GM23338 (cell line): ENCODE measurements at regions not wholly inside any gene's neighbourhood (a gene's known extent, or its start where the extent isn't known, plus 50 kb on each side); places are given as distances from the start of the nearest gene placed in this dataset.

ENCODE experiments used
- CREB1 ChIP-seq: fragments of 250-450 bp; sonication (Bioruptor Pico); IDR thresholded peaks from 2 replicates; pipeline ENCODE4 v1.5.0; 2020; ENCODE audit warnings: low read depth, mild to moderate bottlenecking, moderate library complexity
- EZH2 ChIP-seq: fragments of 200-600 bp; sonication (generic); IDR thresholded peaks from one replicate; pipeline ENCODE4 v1.8.0; 2017; ENCODE audit warnings: antibody characterized with exemption, mild to moderate bottlenecking, low read depth; ENCODE audit not compliant: unreplicated experiment
- EZH2phosphoT487 ChIP-seq: fragments of 200-600 bp; sonication (generic); IDR thresholded peaks from one replicate; pipeline ENCODE4 v1.8.1; 2018; ENCODE audit warnings: antibody characterized with exemption; ENCODE audit not compliant: unreplicated experiment
- JUNB ChIP-seq: IDR thresholded peaks from one replicate; pipeline ENCODE4 v1.6.1; 2016; ENCODE audit warnings: antibody characterized with exemption; ENCODE audit not compliant: unreplicated experiment
- NANOG ChIP-seq: IDR thresholded peaks from 2 replicates; pipeline ENCODE4 v1.6.1; 2016; ENCODE audit warnings: antibody characterized with exemption, borderline replicate concordance
- POLR2AphosphoS5 ChIP-seq: IDR thresholded peaks from 2 replicates; pipeline ENCODE4 v1.6.1; 2016; ENCODE audit warnings: antibody characterized with exemption, low read depth
- STAT1 ChIP-seq: IDR thresholded peaks from one replicate; pipeline ENCODE4 v1.6.1; 2016; ENCODE audit warnings: antibody characterized with exemption; ENCODE audit not compliant: unreplicated experiment
- ZNF114 ChIP-seq: fragments of 250-450 bp; sonication (Bioruptor Pico); IDR thresholded peaks from 2 replicates; pipeline ENCODE4 v1.5.0; 2020; ENCODE audit warnings: mild to moderate bottlenecking, moderate library complexity
- ZNF331 ChIP-seq: fragments of 250-450 bp; sonication (Bioruptor Pico); IDR thresholded peaks from 2 replicates; pipeline ENCODE4 v1.5.0; 2020; ENCODE audit warnings: low read depth, mild to moderate bottlenecking, moderate library complexity
- TF ChIP-seq, protein P1 (sequence below), 2 experiments: fragments of 200-600 bp in 1 of 2; sonication (generic) in 1 of 2; conservative IDR thresholded peaks; 2 replicates each; pipeline versions ENCODE4 v1.5.1 to v1.6.1; 2016 to 2017; ENCODE audit warnings: antibody characterized with exemption in 2 of 2, low read depth in 2 of 2, mild to moderate bottlenecking in 2 of 2, moderate library complexity in 1 of 2
- TF ChIP-seq, protein P2 (sequence below): IDR thresholded peaks from one replicate; pipeline ENCODE4 v1.6.1; 2018; ENCODE audit warnings: antibody characterized with exemption; ENCODE audit not compliant: unreplicated experiment

DNA sequence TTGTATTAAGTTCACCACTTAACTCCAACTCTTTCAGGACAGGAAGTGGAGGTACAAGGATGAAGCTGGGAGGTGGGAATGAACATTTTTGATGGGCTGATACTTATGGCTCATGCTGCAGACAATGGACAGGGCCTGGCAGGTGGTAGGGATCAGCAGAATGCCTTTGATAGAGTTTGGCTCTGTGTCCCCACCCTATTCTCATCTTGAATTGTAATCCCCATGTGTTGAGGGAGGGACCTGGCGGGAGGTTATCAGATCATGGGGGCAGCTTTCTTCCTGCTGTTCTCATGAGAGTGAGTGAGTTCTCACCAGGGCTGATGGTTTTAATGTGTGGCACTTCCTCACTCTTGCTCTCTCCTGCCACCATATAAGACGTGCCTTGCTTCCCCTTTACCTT lies 87.3 kb upstream of the PRLR start:
- TF ChIP-seq, protein P1, sequence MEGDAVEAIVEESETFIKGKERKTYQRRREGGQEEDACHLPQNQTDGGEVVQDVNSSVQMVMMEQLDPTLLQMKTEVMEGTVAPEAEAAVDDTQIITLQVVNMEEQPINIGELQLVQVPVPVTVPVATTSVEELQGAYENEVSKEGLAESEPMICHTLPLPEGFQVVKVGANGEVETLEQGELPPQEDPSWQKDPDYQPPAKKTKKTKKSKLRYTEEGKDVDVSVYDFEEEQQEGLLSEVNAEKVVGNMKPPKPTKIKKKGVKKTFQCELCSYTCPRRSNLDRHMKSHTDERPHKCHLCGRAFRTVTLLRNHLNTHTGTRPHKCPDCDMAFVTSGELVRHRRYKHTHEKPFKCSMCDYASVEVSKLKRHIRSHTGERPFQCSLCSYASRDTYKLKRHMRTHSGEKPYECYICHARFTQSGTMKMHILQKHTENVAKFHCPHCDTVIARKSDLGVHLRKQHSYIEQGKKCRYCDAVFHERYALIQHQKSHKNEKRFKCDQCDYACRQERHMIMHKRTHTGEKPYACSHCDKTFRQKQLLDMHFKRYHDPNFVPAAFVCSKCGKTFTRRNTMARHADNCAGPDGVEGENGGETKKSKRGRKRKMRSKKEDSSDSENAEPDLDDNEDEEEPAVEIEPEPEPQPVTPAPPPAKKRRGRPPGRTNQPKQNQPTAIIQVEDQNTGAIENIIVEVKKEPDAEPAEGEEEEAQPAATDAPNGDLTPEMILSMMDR (conservative IDR thresholded peaks at IDR 0.05; ENCODE audit: low read depth in 2 of 2) = no peak
- TF ChIP-seq NANOG (no peak), JUNB (no peak), CREB1 (CRISPR knock-in tag) (no peak), EZH2phosphoT487 (no peak), ZNF114 (CRISPR knock-in tag) (no peak), POLR2AphosphoS5 (no peak), EZH2 (no peak), ZNF331 (CRISPR knock-in tag) (no peak), STAT1 (no peak)
- TF ChIP-seq, protein P2, sequence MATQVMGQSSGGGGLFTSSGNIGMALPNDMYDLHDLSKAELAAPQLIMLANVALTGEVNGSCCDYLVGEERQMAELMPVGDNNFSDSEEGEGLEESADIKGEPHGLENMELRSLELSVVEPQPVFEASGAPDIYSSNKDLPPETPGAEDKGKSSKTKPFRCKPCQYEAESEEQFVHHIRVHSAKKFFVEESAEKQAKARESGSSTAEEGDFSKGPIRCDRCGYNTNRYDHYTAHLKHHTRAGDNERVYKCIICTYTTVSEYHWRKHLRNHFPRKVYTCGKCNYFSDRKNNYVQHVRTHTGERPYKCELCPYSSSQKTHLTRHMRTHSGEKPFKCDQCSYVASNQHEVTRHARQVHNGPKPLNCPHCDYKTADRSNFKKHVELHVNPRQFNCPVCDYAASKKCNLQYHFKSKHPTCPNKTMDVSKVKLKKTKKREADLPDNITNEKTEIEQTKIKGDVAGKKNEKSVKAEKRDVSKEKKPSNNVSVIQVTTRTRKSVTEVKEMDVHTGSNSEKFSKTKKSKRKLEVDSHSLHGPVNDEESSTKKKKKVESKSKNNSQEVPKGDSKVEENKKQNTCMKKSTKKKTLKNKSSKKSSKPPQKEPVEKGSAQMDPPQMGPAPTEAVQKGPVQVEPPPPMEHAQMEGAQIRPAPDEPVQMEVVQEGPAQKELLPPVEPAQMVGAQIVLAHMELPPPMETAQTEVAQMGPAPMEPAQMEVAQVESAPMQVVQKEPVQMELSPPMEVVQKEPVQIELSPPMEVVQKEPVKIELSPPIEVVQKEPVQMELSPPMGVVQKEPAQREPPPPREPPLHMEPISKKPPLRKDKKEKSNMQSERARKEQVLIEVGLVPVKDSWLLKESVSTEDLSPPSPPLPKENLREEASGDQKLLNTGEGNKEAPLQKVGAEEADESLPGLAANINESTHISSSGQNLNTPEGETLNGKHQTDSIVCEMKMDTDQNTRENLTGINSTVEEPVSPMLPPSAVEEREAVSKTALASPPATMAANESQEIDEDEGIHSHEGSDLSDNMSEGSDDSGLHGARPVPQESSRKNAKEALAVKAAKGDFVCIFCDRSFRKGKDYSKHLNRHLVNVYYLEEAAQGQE = no peak
